ENCODE measurements at regions not wholly inside any gene's neighbourhood (a gene's known extent, or its start where the extent isn't known, plus 50 kb on each side); places are given as distances from the start of the nearest gene placed in this dataset.

DNA sequence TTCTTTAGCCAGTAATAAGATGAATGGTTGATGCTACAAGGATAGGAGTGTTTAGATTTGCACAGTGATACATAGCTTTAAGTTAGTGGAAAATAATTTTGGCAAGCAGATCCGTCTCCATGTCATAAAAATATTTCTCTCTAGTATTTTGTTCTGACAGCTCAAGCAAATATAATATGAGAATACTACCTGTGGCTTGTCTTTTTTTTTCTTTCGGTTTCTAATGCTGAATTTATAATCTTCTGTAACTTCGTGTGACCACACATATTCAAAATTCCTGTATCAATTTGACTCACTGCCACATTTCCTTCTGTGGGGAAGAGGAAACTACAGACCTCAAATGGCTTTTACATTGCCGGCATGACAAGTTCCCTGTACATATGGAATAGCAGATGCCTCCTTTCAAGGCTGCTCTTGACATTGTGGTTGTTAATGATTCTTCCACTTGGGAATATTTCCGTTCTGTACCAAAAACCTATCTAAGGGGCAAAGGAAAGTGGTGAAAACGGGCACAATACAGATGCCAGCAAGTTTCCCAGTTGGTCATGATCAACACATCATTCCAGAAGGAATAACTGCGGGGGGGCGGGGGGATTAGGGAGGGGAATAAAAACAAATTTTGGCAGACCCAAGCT is 103.6 kb upstream of the CCDC91 start:
- ChIA-PET CTCF (no interaction called here), POLR2A (no interaction called here)
- no peaks in the 10 kb centered on the region for H3K36me3 ChIP-seq (ENCODE audit: control insufficient read depth in 2 of 2, extremely low read depth in 1 of 2, insufficient read depth in 2 of 2, low read length in 2 of 2)
- no peak overlapping the region for H3K4me3 ChIP-seq (replicated peaks in 1 of 3; ENCODE audit: insufficient read depth in 1 of 3, low read depth in 1 of 3, low read length in 3 of 3)
- H3K79me2 ChIP-seq (ENCODE audit: control insufficient read depth, insufficient read depth, low read length), result no peaks in the 10 kb centered on the region
- FAIRE-seq (no peak), DNase-seq (ENCODE audit: low read depth, low spot score) (no peak)
- no TSS peak for BruUV-seq (replicated peaks)
- dilution Hi-C loops (cut with MboI; ENCODE audit: extremely low pct_ligation_motif_present, low sequenced_read_pairs) (no loop called here), intact Hi-C loops (cut with micrococcal nuclease) (no loop called here)
- no peaks in the 10 kb centered on the region for H3K9me3 ChIP-seq (replicated peaks; ENCODE audit: control insufficient read depth, insufficient read depth, low read length)
- no peak overlapping the region for H2AFZ ChIP-seq (ENCODE audit: low read depth, low read length)
- H3K27me3 ChIP-seq (ENCODE audit: control insufficient read depth in 2 of 2, insufficient read depth in 2 of 2, low read length in 2 of 2), result no peaks in the 10 kb centered on the region
- TF ChIP-seq FOS (IDR thresholded peaks at IDR 0.05; ENCODE audit: borderline replicate concordance, insufficient read depth, low read length), result no peak
- TF ChIP-seq, protein P1, sequence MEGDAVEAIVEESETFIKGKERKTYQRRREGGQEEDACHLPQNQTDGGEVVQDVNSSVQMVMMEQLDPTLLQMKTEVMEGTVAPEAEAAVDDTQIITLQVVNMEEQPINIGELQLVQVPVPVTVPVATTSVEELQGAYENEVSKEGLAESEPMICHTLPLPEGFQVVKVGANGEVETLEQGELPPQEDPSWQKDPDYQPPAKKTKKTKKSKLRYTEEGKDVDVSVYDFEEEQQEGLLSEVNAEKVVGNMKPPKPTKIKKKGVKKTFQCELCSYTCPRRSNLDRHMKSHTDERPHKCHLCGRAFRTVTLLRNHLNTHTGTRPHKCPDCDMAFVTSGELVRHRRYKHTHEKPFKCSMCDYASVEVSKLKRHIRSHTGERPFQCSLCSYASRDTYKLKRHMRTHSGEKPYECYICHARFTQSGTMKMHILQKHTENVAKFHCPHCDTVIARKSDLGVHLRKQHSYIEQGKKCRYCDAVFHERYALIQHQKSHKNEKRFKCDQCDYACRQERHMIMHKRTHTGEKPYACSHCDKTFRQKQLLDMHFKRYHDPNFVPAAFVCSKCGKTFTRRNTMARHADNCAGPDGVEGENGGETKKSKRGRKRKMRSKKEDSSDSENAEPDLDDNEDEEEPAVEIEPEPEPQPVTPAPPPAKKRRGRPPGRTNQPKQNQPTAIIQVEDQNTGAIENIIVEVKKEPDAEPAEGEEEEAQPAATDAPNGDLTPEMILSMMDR (IDR thresholded peaks at IDR 0.05; ENCODE audit: extremely low read depth in 1 of 2, insufficient read depth in 1 of 2, low read depth in 1 of 2, low read length in 2 of 2), result no peak
- TF ChIP-seq POLR2AphosphoS5 (IDR thresholded peaks at IDR 0.05; ENCODE audit: insufficient read depth, low read depth, low read length), result no peak
- TF ChIP-seq POLR2A (IDR thresholded peaks at IDR 0.05; ENCODE audit: low read depth, low read length), result no peak
- TF ChIP-seq, protein P2, sequence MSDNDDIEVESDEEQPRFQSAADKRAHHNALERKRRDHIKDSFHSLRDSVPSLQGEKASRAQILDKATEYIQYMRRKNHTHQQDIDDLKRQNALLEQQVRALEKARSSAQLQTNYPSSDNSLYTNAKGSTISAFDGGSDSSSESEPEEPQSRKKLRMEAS (IDR thresholded peaks at IDR 0.05; ENCODE audit: insufficient read depth, insufficient read length), result no peak
- no peak for TF ChIP-seq GATA2 (IDR thresholded peaks at IDR 0.05; ENCODE audit: insufficient read depth, insufficient read length, low read depth, low read length)
- TF ChIP-seq MYC (IDR thresholded peaks at IDR 0.05; ENCODE audit: low read depth, low read length), result no peak
- no peak for TF ChIP-seq EZH2 (IDR thresholded peaks at IDR 0.05; ENCODE audit: borderline replicate concordance, low read depth, low read length, severe bottlenecking)
- TF ChIP-seq JUN (IDR thresholded peaks at IDR 0.05; ENCODE audit: borderline replicate concordance, insufficient read depth, insufficient read length, low read depth), result no peak
- peaks cover 20% of the 10 kb centered on the region for H3K4me1 ChIP-seq (ENCODE audit: control insufficient read depth, extremely low read depth, insufficient read depth, low read length)
- H4K20me1 ChIP-seq (replicated peaks; ENCODE audit: control insufficient read depth, extremely low read depth, insufficient read depth, low read length), result no peaks in the 10 kb centered on the region
- H3K4me2 ChIP-seq (ENCODE audit: insufficient read depth, low read length), result no peak overlapping the region
- no peak overlapping the region for H3K9ac ChIP-seq (replicated peaks; ENCODE audit: extremely low read depth, insufficient read depth, low read length)
- H3K27ac ChIP-seq (ENCODE audit: insufficient read depth, low read depth, low read length), result no peak overlapping the region
- H3K9me1 ChIP-seq (replicated peaks; ENCODE audit: control insufficient read depth, extremely low read depth, insufficient read depth, low read length), result no peaks in the 10 kb centered on the region
